B cell (primary cell): ENCODE measurements at regions not wholly inside any gene's neighbourhood (a gene's known extent, or its start where the extent isn't known, plus 50 kb on each side); places are given as distances from the start of the nearest gene placed in this dataset.

Source experiments
- ATAC-seq: fragments of 200-7000 bp; cut with Tn5 transposase; one replicate; pipeline ENCODE4 v1.10.0; 2021; ENCODE audit warnings: low read depth, mild to moderate bottlenecking, moderate number of reproducible peaks, moderate library complexity
- CTCF ChIA-PET: fragments of 350-600 bp; sonication (Branson Sonifier 250); formaldehyde crosslinking; loops from one replicate; lab custom pipeline; 2021; ENCODE audit warnings: antibody characterized with exemption, inconsistent platforms; lab: Charles Lee
- POLR2A ChIA-PET: fragments of 350-600 bp; sonication (Branson Sonifier 250); formaldehyde crosslinking; loops from one replicate; lab custom pipeline; 2021; ENCODE audit warnings: antibody characterized with exemption; lab: Charles Lee
- DNase-seq: peaks from one replicate; pipeline ENCODE4 v3.0.0; 2013
- H2AFZ ChIP-seq: 2 replicates; pipeline ENCODE4 v1.6.1; 2012; ENCODE audit warnings: mild to moderate bottlenecking, low read depth, low read length; ENCODE audit not compliant: insufficient read depth, poor library complexity, severe bottlenecking
- H3K27ac ChIP-seq, 2 donors: 1 replicate in 1 of 2; 2 replicates in 1 of 2; pipeline ENCODE4 v1.5.1; 2012 to 2013; ENCODE audit warnings: low read length in 2 of 2, mild to moderate bottlenecking in 2 of 2, moderate library complexity in 1 of 2
- H3K27me3 ChIP-seq, 4 experiments: fragments of 200-600 bp in 1 of 4; sonication (generic) in 1 of 4; replicated peaks in 1 of 4; 1 replicate in 2 of 4; 2 replicates in 2 of 4; pipeline versions ENCODE4 v1.6.1 to v1.7.0; 2013 to 2016; ENCODE audit warnings: low read length in 3 of 4, mild to moderate bottlenecking in 2 of 4, mixed read lengths in 1 of 4, moderate library complexity in 1 of 4; ENCODE audit not compliant: insufficient read depth in 4 of 4, control insufficient read depth in 3 of 4; ENCODE audit errors: control extremely low read depth in 1 of 4
- H3K36me3 ChIP-seq, 2 experiments: replicated peaks in 1 of 2; 1 replicate in 1 of 2; 2 replicates in 1 of 2; pipeline versions ENCODE4 v1.6.1 to v1.7.1; 2013; ENCODE audit warnings: low read length in 1 of 2; ENCODE audit not compliant: insufficient read depth in 2 of 2, control insufficient read depth in 1 of 2; ENCODE audit errors: control extremely low read depth in 1 of 2, extremely low read depth in 1 of 2
- H3K4me1 ChIP-seq, 2 donors: fragments of 200-600 bp in 1 of 2; sonication (generic) in 1 of 2; 1 replicate in 1 of 2; 2 replicates in 1 of 2; pipeline versions ENCODE4 v1.5.1 to v1.6.1; 2013 to 2017; ENCODE audit warnings: low read length in 2 of 2; ENCODE audit not compliant: control insufficient read depth in 2 of 2, insufficient read depth in 2 of 2
- H3K4me2 ChIP-seq: replicated peaks from 2 replicates; pipeline ENCODE3; 2012; ENCODE audit warnings: mild to moderate bottlenecking, low read depth, low read length; ENCODE audit not compliant: poor library complexity, severe bottlenecking
- H3K4me3 ChIP-seq, 5 experiments: fragments of 200-600 bp in 1 of 5; sonication (generic) in 1 of 5; 1 replicate in 3 of 5; 2 replicates in 2 of 5; pipeline versions ENCODE4 v1.5.1 to v1.7.0; 2011 to 2016; ENCODE audit warnings: low read length in 4 of 5, mild to moderate bottlenecking in 4 of 5, low read depth in 2 of 5, control low read depth in 1 of 5, moderate library complexity in 1 of 5; ENCODE audit not compliant: insufficient read depth in 1 of 5; ENCODE audit errors: control extremely low read depth in 1 of 5, extremely low read depth in 1 of 5
- H3K79me2 ChIP-seq: fragments of 200-600 bp; sonication (generic); one replicate; pipeline ENCODE4 v1.6.0; 2016; ENCODE audit warnings: low read length; ENCODE audit not compliant: control insufficient read depth, insufficient read depth
- H3K9ac ChIP-seq: fragments of 200-600 bp; sonication (generic); 2 replicates; pipeline ENCODE4 v1.6.1; 2017; ENCODE audit warnings: mild to moderate bottlenecking, low read length, moderate library complexity
- H3K9me3 ChIP-seq, 3 donors: one replicate each; pipeline versions ENCODE4 v1.6.1 to v1.7.1; 2013; ENCODE audit warnings: low read length in 2 of 3; ENCODE audit not compliant: control insufficient read depth in 2 of 3, insufficient read depth in 1 of 3; ENCODE audit errors: control extremely low read depth in 1 of 3
- H4K20me1 ChIP-seq: 2 replicates; pipeline ENCODE4 v1.6.0; 2012; ENCODE audit warnings: mild to moderate bottlenecking, low read length; ENCODE audit not compliant: insufficient read depth, control insufficient read depth, poor library complexity, severe bottlenecking
- H3K27ac Mint-ChIP-seq: one replicate; pipeline ENCODE4 v1.8.0; 2021; ENCODE audit warnings: mixed read lengths
- H3K27me3 Mint-ChIP-seq: one replicate; pipeline ENCODE4 v1.8.0; 2021; ENCODE audit warnings: mixed read lengths
- H3K4me1 Mint-ChIP-seq: one replicate; pipeline ENCODE4 v1.8.0; 2021; ENCODE audit warnings: mixed read lengths
- H3K4me3 Mint-ChIP-seq: one replicate; pipeline ENCODE4 v1.8.0; 2021; ENCODE audit warnings: mixed read lengths
- H3K9me3 Mint-ChIP-seq: one replicate; pipeline ENCODE4 v1.8.0; 2022; ENCODE audit warnings: mixed read lengths; ENCODE audit not compliant: insufficient read depth
- EZH2 ChIP-seq: IDR thresholded peaks from 2 replicates; pipeline ENCODE4 v1.6.1; 2012; ENCODE audit warnings: borderline replicate concordance, low read depth, mild to moderate bottlenecking, moderate library complexity, low read length; ENCODE audit not compliant: insufficient read depth, poor library complexity, severe bottlenecking
- WGBS: methylation state at CpG from one replicate; pipeline ENCODE4 v1.1.5; 2013; ENCODE audit warnings: missing lambda C conversion rate; ENCODE audit not compliant: insufficient coverage; 5-methylcytosine and 5-hydroxymethylcytosine counted together
- intact Hi-C: fragments of 100-400 bp; cut with micrococcal nuclease; formaldehyde crosslinking; loops from one replicate; pipeline ENCODE4 v1.10.0; 2022
- TF ChIP-seq, protein P1 (sequence below): fragments of 200-600 bp; IDR thresholded peaks from one replicate; pipeline ENCODE4 v1.8.0; 2022; ENCODE audit warnings: antibody characterized with exemption, mild to moderate bottlenecking

- ATAC-seq = no peak
- H4K20me1 ChIP-seq = no peaks in the 10 kb centered on the region
- no peak overlapping the region for H3K9ac ChIP-seq
- H3K4me1 ChIP-seq = no peaks in the 10 kb centered on the region
- ChIA-PET CTCF (no interaction called here), POLR2A (no interaction called here)
- Mint-ChIP-seq H3K9me3 (no peaks in the 10 kb centered on the region), H3K4me1 (no peaks in the 10 kb centered on the region), H3K27ac (no peak overlapping the region), H3K27me3 (no peaks in the 10 kb centered on the region), H3K4me3 (no peak overlapping the region)
- H3K79me2 ChIP-seq = no peaks in the 10 kb centered on the region
- no peak overlapping the region for H3K4me3 ChIP-seq
- TF ChIP-seq EZH2 = no peak
- TF ChIP-seq, protein P1, sequence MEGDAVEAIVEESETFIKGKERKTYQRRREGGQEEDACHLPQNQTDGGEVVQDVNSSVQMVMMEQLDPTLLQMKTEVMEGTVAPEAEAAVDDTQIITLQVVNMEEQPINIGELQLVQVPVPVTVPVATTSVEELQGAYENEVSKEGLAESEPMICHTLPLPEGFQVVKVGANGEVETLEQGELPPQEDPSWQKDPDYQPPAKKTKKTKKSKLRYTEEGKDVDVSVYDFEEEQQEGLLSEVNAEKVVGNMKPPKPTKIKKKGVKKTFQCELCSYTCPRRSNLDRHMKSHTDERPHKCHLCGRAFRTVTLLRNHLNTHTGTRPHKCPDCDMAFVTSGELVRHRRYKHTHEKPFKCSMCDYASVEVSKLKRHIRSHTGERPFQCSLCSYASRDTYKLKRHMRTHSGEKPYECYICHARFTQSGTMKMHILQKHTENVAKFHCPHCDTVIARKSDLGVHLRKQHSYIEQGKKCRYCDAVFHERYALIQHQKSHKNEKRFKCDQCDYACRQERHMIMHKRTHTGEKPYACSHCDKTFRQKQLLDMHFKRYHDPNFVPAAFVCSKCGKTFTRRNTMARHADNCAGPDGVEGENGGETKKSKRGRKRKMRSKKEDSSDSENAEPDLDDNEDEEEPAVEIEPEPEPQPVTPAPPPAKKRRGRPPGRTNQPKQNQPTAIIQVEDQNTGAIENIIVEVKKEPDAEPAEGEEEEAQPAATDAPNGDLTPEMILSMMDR = no peak
- H2AFZ ChIP-seq = no peak overlapping the region
- intact Hi-C loops = no loop called here
- no peak for DNase-seq
- H3K36me3 ChIP-seq = no peaks in the 10 kb centered on the region
- H3K4me2 ChIP-seq = no peak overlapping the region
- WGBS = no CpG with 5 or more reads among the region's 2 CpGs
- no peaks in the 10 kb centered on the region for H3K9me3 ChIP-seq
- H3K27me3 ChIP-seq = no peaks in the 10 kb centered on the region
- H3K27ac ChIP-seq = no peak overlapping the region
Observed at GRCh38 chr1:189623336-189623735, 854.3 kb downstream of the BRINP3 start.

- H3K4me3 Mint-ChIP-seq = no peak overlapping the region
- WGBS = no CpG with 5 or more reads among the region's 2 CpGs
- no peak overlapping the region for H3K4me2 ChIP-seq
Observed at GRCh38 chr1:189627427-189627826, 850.2 kb downstream of the BRINP3 start.

More at GRCh38 chr1:189627427-189627826, 850.2 kb downstream of the BRINP3 start:
- no peak overlapping the region for H2AFZ ChIP-seq
- no peaks in the 10 kb centered on the region for H3K9me3 ChIP-seq
- DNase-seq (no peak), ATAC-seq (no peak)
- no peaks in the 10 kb centered on the region for H3K4me1 ChIP-seq
- Mint-ChIP-seq H3K27me3 (no peaks in the 10 kb centered on the region), H3K9me3 (no peaks in the 10 kb centered on the region), H3K4me1 (no peaks in the 10 kb centered on the region), H3K27ac (no peak overlapping the region)
- H3K36me3 ChIP-seq = no peaks in the 10 kb centered on the region
- H3K79me2 ChIP-seq = no peaks in the 10 kb centered on the region
- TF ChIP-seq, protein P1 = no peak
- no peak for TF ChIP-seq EZH2
- H4K20me1 ChIP-seq = no peaks in the 10 kb centered on the region
- H3K27ac ChIP-seq = no peak overlapping the region
- no peak overlapping the region for H3K9ac ChIP-seq
- intact Hi-C loops = no loop called here
- ChIA-PET POLR2A (no interaction called here), CTCF (no interaction called here)
- no peaks in the 10 kb centered on the region for H3K27me3 ChIP-seq
- no peak overlapping the region for H3K4me3 ChIP-seq
